Smooth muscle cell (in vitro differentiated cells): ENCODE measurements at regions not wholly inside any gene's neighbourhood (a gene's known extent, or its start where the extent isn't known, plus 50 kb on each side); places are given as distances from the start of the nearest gene placed in this dataset.

ENCODE experiments used
- DNase-seq: peaks from one replicate; lab custom pipeline; 2025; ENCODE audit not compliant: unreplicated experiment; lab: John Stamatoyannopoulos, UW
- H2AFZ ChIP-seq: fragments of 200-600 bp; sonication (generic); 2 replicates; pipeline ENCODE4 v1.6.0; 2016; ENCODE audit warnings: antibody characterized with exemption, low read depth, mild to moderate bottlenecking
- H3F3A ChIP-seq: fragments of 200-600 bp; sonication (generic); 2 replicates; pipeline ENCODE4 v1.6.0; 2017; ENCODE audit warnings: antibody characterized with exemption, low read depth
- H3K27ac ChIP-seq: fragments of 200-600 bp; sonication (generic); 2 replicates; pipeline ENCODE4 v1.5.1; 2016; ENCODE audit warnings: low read depth, mild to moderate bottlenecking
- H3K27me3 ChIP-seq: fragments of 200-600 bp; sonication (generic); 2 replicates; pipeline ENCODE4 v1.6.1; 2016; ENCODE audit warnings: low read depth, mild to moderate bottlenecking
- H3K36me3 ChIP-seq: fragments of 200-600 bp; sonication (generic); 2 replicates; pipeline ENCODE4 v1.5.1; 2016; ENCODE audit warnings: low read depth
- H3K4me1 ChIP-seq: fragments of 200-600 bp; sonication (generic); 2 replicates; pipeline ENCODE4 v1.5.1; 2016; ENCODE audit warnings: low read depth
- H3K4me2 ChIP-seq: fragments of 200-600 bp; sonication (generic); 2 replicates; pipeline ENCODE4 v1.6.0; 2016; ENCODE audit warnings: mild to moderate bottlenecking
- H3K4me3 ChIP-seq: fragments of 200-600 bp; sonication (generic); 2 replicates; pipeline ENCODE4 v1.5.1; 2016; ENCODE audit warnings: mild to moderate bottlenecking
- H3K79me2 ChIP-seq: fragments of 200-600 bp; sonication (generic); 2 replicates; pipeline ENCODE4 v1.6.0; 2016; ENCODE audit warnings: low read depth, mild to moderate bottlenecking
- H3K9ac ChIP-seq: fragments of 200-600 bp; sonication (generic); 2 replicates; pipeline ENCODE4 v1.6.0; 2016; ENCODE audit warnings: low read depth
- H3K9me3 ChIP-seq: fragments of 200-600 bp; sonication (generic); replicated peaks from 2 replicates; pipeline ENCODE4 v1.5.1; 2016; ENCODE audit warnings: low read depth
- H4K20me1 ChIP-seq: fragments of 200-600 bp; sonication (generic); 2 replicates; pipeline ENCODE4 v1.6.0; 2016; ENCODE audit warnings: low read depth
- WGBS: methylation state at CpG from one replicate; pipeline ENCODE4 v1.1.7; 2016; ENCODE audit warnings: low lambda C conversion rate; 5-methylcytosine and 5-hydroxymethylcytosine counted together
- TF ChIP-seq, protein P1 (sequence below): fragments of 200-600 bp; sonication (generic); IDR thresholded peaks from 2 replicates; pipeline ENCODE4 v1.5.1; 2017; ENCODE audit warnings: borderline replicate concordance, mild to moderate bottlenecking, antibody characterized with exemption; ENCODE audit not compliant: insufficient read depth, poor library complexity, severe bottlenecking

DNA sequence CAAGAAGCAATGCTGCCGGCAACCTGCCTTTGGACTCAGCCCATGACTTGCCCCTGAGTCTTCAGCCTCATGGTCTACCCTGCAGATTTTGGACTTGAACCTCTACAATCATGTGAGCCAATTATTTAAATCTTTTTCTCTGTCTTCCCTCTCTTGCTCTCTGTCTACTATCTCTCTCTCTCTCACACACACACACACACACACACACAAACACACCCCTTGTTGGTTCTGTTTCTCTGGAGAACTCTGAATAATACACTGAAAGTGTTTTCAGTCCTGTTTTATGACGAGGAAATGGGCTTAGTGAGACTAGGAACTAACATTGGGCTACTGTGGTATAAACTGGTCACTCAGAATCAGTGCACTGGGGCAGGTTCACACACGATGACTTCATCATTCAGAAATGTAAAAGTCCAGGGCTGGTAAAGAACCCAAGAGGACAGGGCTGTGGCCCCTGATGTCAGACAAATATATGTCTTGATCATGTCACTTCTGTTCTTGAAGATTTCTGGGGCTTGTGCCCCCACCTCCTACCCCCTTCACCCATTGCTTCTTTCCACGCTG, 266.1 kb upstream of the SIX2 start:
- no peak overlapping the region for H3K4me2 ChIP-seq

GRCh38 chr2:45274250-45274926, 265.1 kb upstream of the SIX2 start:
- no peaks in the 10 kb centered on the region for H3K79me2 ChIP-seq
- no peak for DNase-seq
- H3K9ac ChIP-seq = no peak overlapping the region
- H3K4me3 ChIP-seq = no peak overlapping the region
- no peaks in the 10 kb centered on the region for H3K36me3 ChIP-seq
- no peak overlapping the region for H2AFZ ChIP-seq
- H3K4me1 ChIP-seq = peaks cover 12% of the 10 kb centered on the region
- H3K9me3 ChIP-seq = no peaks in the 10 kb centered on the region
- H3F3A ChIP-seq = no peaks in the 10 kb centered on the region
- H4K20me1 ChIP-seq = no peaks in the 10 kb centered on the region
- TF ChIP-seq, protein P1, sequence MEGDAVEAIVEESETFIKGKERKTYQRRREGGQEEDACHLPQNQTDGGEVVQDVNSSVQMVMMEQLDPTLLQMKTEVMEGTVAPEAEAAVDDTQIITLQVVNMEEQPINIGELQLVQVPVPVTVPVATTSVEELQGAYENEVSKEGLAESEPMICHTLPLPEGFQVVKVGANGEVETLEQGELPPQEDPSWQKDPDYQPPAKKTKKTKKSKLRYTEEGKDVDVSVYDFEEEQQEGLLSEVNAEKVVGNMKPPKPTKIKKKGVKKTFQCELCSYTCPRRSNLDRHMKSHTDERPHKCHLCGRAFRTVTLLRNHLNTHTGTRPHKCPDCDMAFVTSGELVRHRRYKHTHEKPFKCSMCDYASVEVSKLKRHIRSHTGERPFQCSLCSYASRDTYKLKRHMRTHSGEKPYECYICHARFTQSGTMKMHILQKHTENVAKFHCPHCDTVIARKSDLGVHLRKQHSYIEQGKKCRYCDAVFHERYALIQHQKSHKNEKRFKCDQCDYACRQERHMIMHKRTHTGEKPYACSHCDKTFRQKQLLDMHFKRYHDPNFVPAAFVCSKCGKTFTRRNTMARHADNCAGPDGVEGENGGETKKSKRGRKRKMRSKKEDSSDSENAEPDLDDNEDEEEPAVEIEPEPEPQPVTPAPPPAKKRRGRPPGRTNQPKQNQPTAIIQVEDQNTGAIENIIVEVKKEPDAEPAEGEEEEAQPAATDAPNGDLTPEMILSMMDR = no peak
- WGBS = 64% methylated on average over 8 of the region's 8 CpGs
- H3K27ac ChIP-seq = no peak overlapping the region
- no peaks in the 10 kb centered on the region for H3K27me3 ChIP-seq
- no peak overlapping the region for H3K4me2 ChIP-seq

More for the DNA sequence above, 266.1 kb upstream of the SIX2 start:
- Histone ChIP-seq H3K9me3 (no peaks in the 10 kb centered on the region), H3K79me2 (no peaks in the 10 kb centered on the region), H3K36me3 (no peaks in the 10 kb centered on the region), H3K4me3 (no peak overlapping the region), H3F3A (no peaks in the 10 kb centered on the region), H3K4me1 (peaks cover 12% of the 10 kb centered on the region), H4K20me1 (no peaks in the 10 kb centered on the region), H2AFZ (no peak overlapping the region), H3K27me3 (no peaks in the 10 kb centered on the region), H3K27ac (peak overlapping the region; percentile 49), H3K9ac (peak overlapping the region; percentile 25)
- no peak for DNase-seq
- WGBS = 70% methylated on average over 4 of the region's 4 CpGs
- TF ChIP-seq, protein P1 = no peak

GRCh38 chr2:45273412-45274249, 264.4 kb upstream of the SIX2 start:
- no peaks in the 10 kb centered on the region for H3F3A ChIP-seq
- no peak overlapping the region for H3K27ac ChIP-seq
- H3K27me3 ChIP-seq = no peaks in the 10 kb centered on the region
- peaks cover 12% of the 10 kb centered on the region for H3K4me1 ChIP-seq
- H3K79me2 ChIP-seq = no peaks in the 10 kb centered on the region
- H3K9ac ChIP-seq = no peak overlapping the region
- H4K20me1 ChIP-seq = no peaks in the 10 kb centered on the region
- H3K4me3 ChIP-seq = no peak overlapping the region
- no peak for DNase-seq
- H2AFZ ChIP-seq = no peak overlapping the region
- H3K4me2 ChIP-seq = no peak overlapping the region
- 80% methylated on average over 3 of the region's 3 CpGs for WGBS
- H3K36me3 ChIP-seq = no peaks in the 10 kb centered on the region
- no peaks in the 10 kb centered on the region for H3K9me3 ChIP-seq
- TF ChIP-seq, protein P1 = no peak
